ENCODE measurements at regions not wholly inside any gene's neighbourhood (a gene's known extent, or its start where the extent isn't known, plus 50 kb on each side); places are given as distances from the start of the nearest gene placed in this dataset.

DNA sequence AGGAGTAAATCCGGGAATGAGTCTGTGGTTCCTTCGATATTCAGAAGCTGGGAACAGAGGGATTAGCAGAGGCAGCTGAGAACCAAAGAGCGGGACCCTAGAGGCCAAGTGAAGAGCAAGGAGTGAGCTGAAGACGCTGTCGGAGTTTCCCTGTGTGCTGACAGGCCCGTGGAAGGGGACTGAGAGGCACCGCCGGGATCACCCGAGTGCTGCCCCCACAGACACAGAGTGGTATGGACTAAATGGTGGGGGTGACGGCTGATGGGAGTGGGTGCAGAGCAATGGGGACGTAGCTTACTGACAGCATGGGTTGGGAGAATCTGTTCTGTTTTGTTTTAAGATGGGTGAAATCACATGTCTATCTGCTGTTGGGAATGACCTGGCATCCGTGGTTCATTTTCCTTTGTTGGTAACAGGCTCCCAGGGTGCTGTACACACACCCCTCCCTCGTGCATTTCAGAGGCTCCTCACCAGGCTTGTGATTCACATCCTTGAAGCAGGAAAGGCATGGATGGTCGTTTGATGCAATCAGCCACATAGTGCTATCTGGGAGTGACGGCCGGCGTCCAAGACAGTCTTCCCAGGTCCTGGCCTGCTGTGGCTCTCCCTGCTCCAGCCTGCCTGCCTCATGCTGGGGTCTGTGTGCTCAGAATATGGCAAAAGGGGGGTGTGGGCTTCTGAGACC is 97.4 kb downstream of the THBS2 start:
- Histone ChIP-seq H3K4me3 (no peak overlapping the region), H3K9me3 (no peaks in the 10 kb centered on the region), H3K27ac (no peak overlapping the region), H3K4me1 (peaks cover 0 to 34% (median 15%) of the 10 kb centered on the region in 3 donors), H3K36me3 (no peaks in the 10 kb centered on the region), H3K27me3 (no peaks in the 10 kb centered on the region)
- TF ChIP-seq POLR2A (IDR thresholded peaks at IDR 0.05) (no peak), POLR2AphosphoS5 (IDR thresholded peaks at IDR 0.05) (no peak), EP300 (IDR thresholded peaks at IDR 0.05) (no peak), CTCF (IDR thresholded peaks at IDR 0.05) (no peak)
- WGBS, 2 donors (ENCODE audit: low coverage in 1 of 2) = 83 to 84% methylated on average over 10 to 12 of the region's 17 CpGs
- ATAC-seq = peak; percentile 50

GRCh38 chr6:169155481-169155880 is 98.2 kb downstream of the THBS2 start:
- no peak for ATAC-seq
- WGBS, 2 donors (ENCODE audit: low coverage in 1 of 2) = 92 to 100% methylated on average over 4 to 7 of the region's 7 CpGs

DNA sequence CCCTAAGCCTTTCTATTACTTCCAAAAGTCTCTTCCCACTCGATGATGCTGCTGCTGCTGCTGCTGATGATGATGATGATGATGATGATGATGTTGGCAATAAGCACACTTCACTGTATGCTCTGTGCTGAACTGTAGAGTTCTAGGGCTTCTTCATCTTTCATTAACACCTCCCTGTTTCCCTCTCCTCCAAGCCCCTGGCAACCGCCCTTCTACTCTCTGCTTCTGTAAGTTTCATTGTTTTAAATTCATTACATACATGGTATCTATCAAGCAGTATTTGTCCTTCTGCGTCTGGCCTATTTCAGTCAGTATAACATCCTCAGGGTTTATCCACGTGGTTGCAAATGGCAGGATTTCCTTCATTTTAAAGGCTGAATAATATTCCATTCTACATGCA is 100.2 kb downstream of the THBS2 start:
- TF ChIP-seq POLR2AphosphoS5 (IDR thresholded peaks at IDR 0.05) (no peak), POLR2A (IDR thresholded peaks at IDR 0.05) (no peak), EP300 (IDR thresholded peaks at IDR 0.05) (no peak), CTCF (IDR thresholded peaks at IDR 0.05) (no peak)
- H3K4me1 ChIP-seq = peaks cover 0 to 25% (median 12%) of the 10 kb centered on the region in 3 donors
- no peaks in the 10 kb centered on the region for H3K27me3 ChIP-seq
- ATAC-seq = no peak
- peaks cover 0 to 11% (median 0%) of the 10 kb centered on the region in 3 donors for H3K9me3 ChIP-seq
- no peak overlapping the region for H3K27ac ChIP-seq
- no peak overlapping the region for H3K4me3 ChIP-seq
- 88 to 91% methylated on average over 4 of the region's 4 CpGs for WGBS, 2 donors (ENCODE audit: low coverage in 1 of 2)
- no peaks in the 10 kb centered on the region for H3K36me3 ChIP-seq

More at GRCh38 chr6:169155481-169155880, 98.2 kb downstream of the THBS2 start:
- Histone ChIP-seq H3K9me3 (peaks cover 0 to 4% (median 0%) of the 10 kb centered on the region in 3 donors), H3K36me3 (no peaks in the 10 kb centered on the region), H3K27me3 (no peaks in the 10 kb centered on the region), H3K27ac (no peak overlapping the region), H3K4me1 (peaks cover 0 to 34% (median 15%) of the 10 kb centered on the region in 3 donors), H3K4me3 (no peak overlapping the region)
- TF ChIP-seq CTCF (IDR thresholded peaks at IDR 0.05) (no peak), POLR2AphosphoS5 (IDR thresholded peaks at IDR 0.05) (no peak), POLR2A (IDR thresholded peaks at IDR 0.05) (no peak), EP300 (IDR thresholded peaks at IDR 0.05) (no peak)

DNA sequence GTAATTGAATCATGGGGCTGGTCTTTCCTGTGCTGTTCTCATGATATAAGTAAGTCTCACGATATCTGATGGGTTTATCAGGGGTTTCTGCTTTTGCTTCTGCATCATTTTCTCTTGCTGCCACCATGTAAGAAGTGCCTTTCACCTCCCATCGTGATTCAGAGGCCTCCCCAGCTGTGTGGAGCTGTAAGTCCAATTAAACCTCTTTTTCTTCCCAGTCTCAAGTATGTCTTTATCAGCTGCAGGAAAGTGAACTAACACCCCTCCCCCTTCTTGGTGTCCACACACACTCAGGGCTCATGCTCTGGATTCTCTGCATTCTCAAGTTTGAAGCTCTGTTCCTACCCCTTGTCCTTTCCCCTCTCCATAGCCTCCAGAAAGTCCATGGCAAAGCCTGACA is 107.1 kb downstream of the THBS2 start:
- H3K27me3 ChIP-seq = no peaks in the 10 kb centered on the region
- TF ChIP-seq EP300 (IDR thresholded peaks at IDR 0.05) (no peak), POLR2A (IDR thresholded peaks at IDR 0.05) (no peak), POLR2AphosphoS5 (IDR thresholded peaks at IDR 0.05) (no peak), CTCF (IDR thresholded peaks at IDR 0.05) (no peak)
- peaks cover 0 to 25% (median 8%) of the 10 kb centered on the region in 3 donors for H3K4me1 ChIP-seq
- no peak overlapping the region for H3K4me3 ChIP-seq
- H3K9me3 ChIP-seq = peaks cover 0 to 11% (median 0%) of the 10 kb centered on the region in 3 donors
- 70 to 83% methylated on average over 2 of the region's 2 CpGs for WGBS, 2 donors (ENCODE audit: low coverage in 1 of 2)
- H3K27ac ChIP-seq = peak overlapping the region in 2 of 4 donors; percentile 25 to 63
- no peaks in the 10 kb centered on the region for H3K36me3 ChIP-seq
- ATAC-seq = no peak

DNA sequence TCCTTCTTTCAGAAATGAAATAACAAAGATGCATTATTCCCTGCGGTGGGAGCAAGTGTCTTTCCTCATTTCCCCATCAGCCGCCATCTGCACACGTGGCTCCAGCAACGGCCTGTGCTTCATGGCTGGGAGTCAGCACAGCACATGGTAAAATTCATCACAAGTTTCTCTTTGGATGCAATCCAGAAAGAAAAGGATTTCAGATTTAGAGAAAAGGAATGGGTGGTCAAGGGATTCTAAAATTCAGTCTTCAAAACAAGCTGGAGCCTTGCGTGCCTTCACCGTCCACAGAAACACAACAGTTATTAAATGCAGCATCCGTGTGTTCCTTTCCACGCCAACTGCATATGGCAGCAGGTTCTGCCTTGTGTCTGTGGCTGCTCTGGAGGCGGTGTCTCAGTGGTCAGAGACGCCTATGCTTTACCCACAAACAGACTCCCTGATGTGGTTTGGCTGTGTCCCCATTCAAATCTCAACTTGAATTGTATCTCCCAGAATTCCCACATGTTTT is 107.6 kb downstream of the THBS2 start:
- 42 to 65% methylated on average over 6 to 10 of the region's 10 CpGs for WGBS, 2 donors (ENCODE audit: low coverage in 1 of 2)
- peak; percentile 6 for TF ChIP-seq POLR2AphosphoS5 (IDR thresholded peaks at IDR 0.05)
- no peak for TF ChIP-seq CTCF (IDR thresholded peaks at IDR 0.05)
- no peaks in the 10 kb centered on the region for H3K27me3 ChIP-seq
- H3K27ac ChIP-seq = peak overlapping the region in 3 of 4 donors; percentile 25 to 63 (median 51)
- H3K4me3 ChIP-seq = no peak overlapping the region
- peaks cover 0 to 30% (median 11%) of the 10 kb centered on the region in 3 donors for H3K4me1 ChIP-seq
- peak; percentile 31 for ATAC-seq
- H3K36me3 ChIP-seq = no peaks in the 10 kb centered on the region
- H3K9me3 ChIP-seq = peaks cover 0 to 11% (median 0%) of the 10 kb centered on the region in 3 donors

Measured in gastroesophageal sphincter (tissue), 4 donors.